ENCODE measurements at regions not wholly inside any gene's neighbourhood (a gene's known extent, or its start where the extent isn't known, plus 50 kb on each side); places are given as distances from the start of the nearest gene placed in this dataset.

DNA sequence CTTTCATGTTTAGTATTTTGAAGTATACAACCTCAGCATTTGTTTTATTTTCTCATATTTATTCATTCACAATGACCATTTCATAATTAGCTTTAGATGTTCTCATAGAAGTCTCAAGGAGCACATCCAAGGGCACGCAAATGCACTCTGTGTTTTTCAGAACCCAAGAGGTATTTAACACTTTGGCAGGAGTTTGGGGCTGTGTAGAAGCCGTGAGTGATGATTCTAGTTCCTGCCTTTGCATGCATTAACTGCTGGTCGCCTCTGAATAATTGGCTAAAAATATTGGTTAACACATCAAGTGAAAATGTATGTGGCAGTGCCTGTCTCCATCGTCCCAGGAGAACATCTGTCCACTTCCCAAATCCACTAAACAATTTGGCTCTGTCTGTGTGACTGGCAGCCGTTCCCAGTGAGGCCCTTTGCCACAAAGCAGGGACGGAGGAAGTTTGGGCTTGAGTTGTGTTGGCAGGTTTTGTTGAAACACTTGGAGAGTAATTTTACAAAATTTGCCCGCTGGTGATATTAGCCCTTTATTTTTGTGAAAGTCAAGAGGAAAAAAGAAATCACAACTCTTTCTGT is 730.7 kb upstream of the SLIT2 start:
- H3K4me2 ChIP-seq = no peak overlapping the region
- POLR2A ChIA-PET = no interaction called here
- no peaks in the 10 kb centered on the region for H3K79me2 ChIP-seq (ENCODE audit: insufficient read depth)
- H3K9me3 ChIP-seq = no peaks in the 10 kb centered on the region
- H3K4me1 ChIP-seq (ENCODE audit: control insufficient read depth in 1 of 2, insufficient read depth in 2 of 2, low read depth in 1 of 2, low read length in 1 of 2) = no peaks in the 10 kb centered on the region
- CTCF ChIA-PET = no interaction called here
- H3K4me3 ChIP-seq (ENCODE audit: low read depth in 2 of 2, low read length in 1 of 2) = no peak overlapping the region
- no peaks in the 10 kb centered on the region for H4K20me1 ChIP-seq (ENCODE audit: insufficient read depth)
- no peak overlapping the region for H2AFZ ChIP-seq (ENCODE audit: low read depth)
- H3K36me3 ChIP-seq (replicated peaks in 1 of 2; ENCODE audit: control insufficient read depth in 1 of 2, insufficient read depth in 2 of 2, low read length in 1 of 2) = no peaks in the 10 kb centered on the region
- DNase-seq = no peak
- H3K27me3 ChIP-seq (ENCODE audit: insufficient read depth) = no peaks in the 10 kb centered on the region
- no peaks in the 10 kb centered on the region for H3K9me2 ChIP-seq
- no peak overlapping the region for H3K9ac ChIP-seq
- TF ChIP-seq, protein P1, sequence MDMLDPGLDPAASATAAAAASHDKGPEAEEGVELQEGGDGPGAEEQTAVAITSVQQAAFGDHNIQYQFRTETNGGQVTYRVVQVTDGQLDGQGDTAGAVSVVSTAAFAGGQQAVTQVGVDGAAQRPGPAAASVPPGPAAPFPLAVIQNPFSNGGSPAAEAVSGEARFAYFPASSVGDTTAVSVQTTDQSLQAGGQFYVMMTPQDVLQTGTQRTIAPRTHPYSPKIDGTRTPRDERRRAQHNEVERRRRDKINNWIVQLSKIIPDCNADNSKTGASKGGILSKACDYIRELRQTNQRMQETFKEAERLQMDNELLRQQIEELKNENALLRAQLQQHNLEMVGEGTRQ (IDR thresholded peaks at IDR 0.05; ENCODE audit: borderline replicate concordance, low read depth, low read length) = no peak
- TF ChIP-seq, protein P2, sequence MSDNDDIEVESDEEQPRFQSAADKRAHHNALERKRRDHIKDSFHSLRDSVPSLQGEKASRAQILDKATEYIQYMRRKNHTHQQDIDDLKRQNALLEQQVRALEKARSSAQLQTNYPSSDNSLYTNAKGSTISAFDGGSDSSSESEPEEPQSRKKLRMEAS (IDR thresholded peaks at IDR 0.05; ENCODE audit: low read depth) = no peak
- H3F3A ChIP-seq (replicated peaks; ENCODE audit: insufficient read depth) = no peaks in the 10 kb centered on the region
- 69% methylated on average over 7 of the region's 7 CpGs for WGBS (ENCODE audit: low lambda C conversion rate)
- H3K27ac ChIP-seq (ENCODE audit: low read depth in 2 of 2, low read length in 1 of 2) = no peak overlapping the region

GRCh38 chr4:19514276-19515070 is 737.2 kb upstream of the SLIT2 start:
- Histone ChIP-seq H3K4me1 (ENCODE audit: control insufficient read depth in 1 of 2, insufficient read depth in 2 of 2, low read depth in 1 of 2, low read length in 1 of 2) (no peaks in the 10 kb centered on the region; a peak in 1 of 4 replicates), H3K27ac (ENCODE audit: low read depth in 2 of 2, low read length in 1 of 2) (no peak overlapping the region), H3K4me3 (ENCODE audit: low read depth in 2 of 2, low read length in 1 of 2) (no peak overlapping the region), H3K4me2 (no peak overlapping the region), H3K9me2 (no peaks in the 10 kb centered on the region), H3F3A (replicated peaks; ENCODE audit: insufficient read depth) (no peaks in the 10 kb centered on the region), H3K36me3 (replicated peaks in 1 of 2; ENCODE audit: control insufficient read depth in 1 of 2, insufficient read depth in 2 of 2, low read length in 1 of 2) (no peaks in the 10 kb centered on the region), H3K9me3 (no peaks in the 10 kb centered on the region), H4K20me1 (ENCODE audit: insufficient read depth) (no peaks in the 10 kb centered on the region), H3K27me3 (ENCODE audit: insufficient read depth) (no peaks in the 10 kb centered on the region), H3K9ac (no peak overlapping the region), H2AFZ (ENCODE audit: low read depth) (no peak overlapping the region), H3K79me2 (ENCODE audit: insufficient read depth) (no peaks in the 10 kb centered on the region)
- ChIA-PET POLR2A (no interaction called here), CTCF (no interaction called here)
- no peak for DNase-seq
- TF ChIP-seq RCOR1 (IDR thresholded peaks at IDR 0.05; ENCODE audit: low read length) (no peak), EZH2phosphoT487 (IDR thresholded peaks at IDR 0.05; ENCODE audit: borderline replicate concordance, low read depth) (no peak), RFX5 (IDR thresholded peaks at IDR 0.05; ENCODE audit: low read length) (no peak), NRF1 (IDR thresholded peaks at IDR 0.05; ENCODE audit: low read depth, low read length) (no peak), NFIC (IDR thresholded peaks at IDR 0.05; ENCODE audit: borderline replicate concordance) (no peak), GATA2 (CRISPR knock-in tag; IDR thresholded peaks at IDR 0.05) (no peak), REST (IDR thresholded peaks at IDR 0.05; ENCODE audit: low read depth, low read length) (no peak), RAD21 (IDR thresholded peaks at IDR 0.05; ENCODE audit: low read length) (no peak), POLR2AphosphoS5 (IDR thresholded peaks at IDR 0.05; ENCODE audit: low read depth, low read length) (no peak), EP300 (IDR thresholded peaks at IDR 0.05; ENCODE audit: borderline replicate concordance in 1 of 2, low read depth in 1 of 2, low read length in 1 of 2) (no peak), RXRA (IDR thresholded peaks at IDR 0.05; ENCODE audit: borderline replicate concordance, low read depth) (no peak), MXI1 (IDR thresholded peaks at IDR 0.05; ENCODE audit: low read depth, low read length) (no peak), TCF12 (IDR thresholded peaks at IDR 0.05) (no peak)
- TF ChIP-seq, protein P3, sequence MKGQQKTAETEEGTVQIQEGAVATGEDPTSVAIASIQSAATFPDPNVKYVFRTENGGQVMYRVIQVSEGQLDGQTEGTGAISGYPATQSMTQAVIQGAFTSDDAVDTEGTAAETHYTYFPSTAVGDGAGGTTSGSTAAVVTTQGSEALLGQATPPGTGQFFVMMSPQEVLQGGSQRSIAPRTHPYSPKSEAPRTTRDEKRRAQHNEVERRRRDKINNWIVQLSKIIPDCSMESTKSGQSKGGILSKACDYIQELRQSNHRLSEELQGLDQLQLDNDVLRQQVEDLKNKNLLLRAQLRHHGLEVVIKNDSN (IDR thresholded peaks at IDR 0.05; ENCODE audit: borderline replicate concordance, low read depth) = no peak
- TF ChIP-seq, protein P1 (IDR thresholded peaks at IDR 0.05; ENCODE audit: borderline replicate concordance, low read depth, low read length) = no peak
- WGBS (ENCODE audit: low lambda C conversion rate) = 79% methylated on average over 1 of the region's 1 CpG

Measured in SK-N-SH (cell line).